ENCODE measurements at regions not wholly inside any gene's neighbourhood (a gene's known extent, or its start where the extent isn't known, plus 50 kb on each side); places are given as distances from the start of the nearest gene placed in this dataset.

GRCh38 chr2:155026651-155027174 lies 328.2 kb downstream of the KCNJ3 start:
- DNase-seq (ENCODE audit: low spot score), result no peak
- no peaks in the 10 kb centered on the region for H3K36me3 Mint-ChIP-seq (ENCODE audit: low read depth)
- H3K27ac Mint-ChIP-seq, result no peak overlapping the region
- no peaks in the 10 kb centered on the region for H3K4me1 Mint-ChIP-seq (ENCODE audit: low read depth)
- H3K4me3 Mint-ChIP-seq (ENCODE audit: low read depth), result no peak overlapping the region
- intact Hi-C loops (cut with micrococcal nuclease), result no loop called here
- no peaks in the 10 kb centered on the region for H3K27me3 Mint-ChIP-seq (ENCODE audit: low read depth)
- H3K9me3 Mint-ChIP-seq, result peaks cover 3% of the 10 kb centered on the region

GRCh38 chr2:155023674-155024073 lies 325.2 kb downstream of the KCNJ3 start:
- no peaks in the 10 kb centered on the region for H3K36me3 Mint-ChIP-seq (ENCODE audit: low read depth)
- H3K27me3 Mint-ChIP-seq (ENCODE audit: low read depth), result no peaks in the 10 kb centered on the region
- peaks cover 2% of the 10 kb centered on the region for H3K9me3 Mint-ChIP-seq
- DNase-seq (ENCODE audit: low spot score), result no peak
- no peak overlapping the region for H3K4me3 Mint-ChIP-seq (ENCODE audit: low read depth)
- no peaks in the 10 kb centered on the region for H3K4me1 Mint-ChIP-seq (ENCODE audit: low read depth)
- H3K27ac Mint-ChIP-seq, result no peak overlapping the region
- intact Hi-C loops (cut with micrococcal nuclease), result no loop called here

GRCh38 chr2:155022531-155022930 lies 324.0 kb downstream of the KCNJ3 start:
- H3K27me3 Mint-ChIP-seq (ENCODE audit: low read depth), result no peaks in the 10 kb centered on the region
- no peak for DNase-seq (ENCODE audit: low spot score)
- no peak overlapping the region for H3K27ac Mint-ChIP-seq
- H3K4me1 Mint-ChIP-seq (ENCODE audit: low read depth), result no peaks in the 10 kb centered on the region
- intact Hi-C loops (cut with micrococcal nuclease), result no loop called here
- no peaks in the 10 kb centered on the region for H3K36me3 Mint-ChIP-seq (ENCODE audit: low read depth)
- H3K4me3 Mint-ChIP-seq (ENCODE audit: low read depth), result no peak overlapping the region
- no peaks in the 10 kb centered on the region for H3K9me3 Mint-ChIP-seq

- Mint-ChIP-seq H3K4me1 (ENCODE audit: low read depth) (no peaks in the 10 kb centered on the region), H3K27me3 (ENCODE audit: low read depth) (no peaks in the 10 kb centered on the region), H3K9me3 (no peaks in the 10 kb centered on the region), H3K27ac (no peak overlapping the region), H3K4me3 (ENCODE audit: low read depth) (no peak overlapping the region), H3K36me3 (ENCODE audit: low read depth) (no peaks in the 10 kb centered on the region)
- no peak for DNase-seq (ENCODE audit: low spot score)
- intact Hi-C loops (cut with micrococcal nuclease), result no loop called here
These were observed 323.1 kb downstream of the KCNJ3 start for GRCh38 chr2:155021618-155022017.

GRCh38 chr2:155020246-155020645 lies 321.8 kb downstream of the KCNJ3 start:
- Mint-ChIP-seq H3K27me3 (ENCODE audit: low read depth) (no peaks in the 10 kb centered on the region), H3K9me3 (no peaks in the 10 kb centered on the region), H3K27ac (no peak overlapping the region), H3K4me1 (ENCODE audit: low read depth) (no peaks in the 10 kb centered on the region), H3K36me3 (ENCODE audit: low read depth) (no peaks in the 10 kb centered on the region), H3K4me3 (ENCODE audit: low read depth) (no peak overlapping the region)
- intact Hi-C loops (cut with micrococcal nuclease), result no loop called here
- DNase-seq (ENCODE audit: low spot score), result no peak

GRCh38 chr2:155010925-155011324 lies 312.4 kb downstream of the KCNJ3 start:
- no peak overlapping the region for H3K4me3 Mint-ChIP-seq (ENCODE audit: low read depth)
- no peaks in the 10 kb centered on the region for H3K9me3 Mint-ChIP-seq
- no peaks in the 10 kb centered on the region for H3K36me3 Mint-ChIP-seq (ENCODE audit: low read depth)
- no peak for DNase-seq (ENCODE audit: low spot score)
- intact Hi-C loops (cut with micrococcal nuclease), result no loop called here
- H3K4me1 Mint-ChIP-seq (ENCODE audit: low read depth), result no peaks in the 10 kb centered on the region
- H3K27ac Mint-ChIP-seq, result no peak overlapping the region
- H3K27me3 Mint-ChIP-seq (ENCODE audit: low read depth), result no peaks in the 10 kb centered on the region

- no peaks in the 10 kb centered on the region for H3K4me1 Mint-ChIP-seq (ENCODE audit: low read depth)
- no peaks in the 10 kb centered on the region for H3K9me3 Mint-ChIP-seq
- H3K27me3 Mint-ChIP-seq (ENCODE audit: low read depth), result no peaks in the 10 kb centered on the region
- H3K27ac Mint-ChIP-seq, result no peak overlapping the region
- intact Hi-C loops (cut with micrococcal nuclease), result no loop called here
- H3K36me3 Mint-ChIP-seq (ENCODE audit: low read depth), result no peaks in the 10 kb centered on the region
- H3K4me3 Mint-ChIP-seq (ENCODE audit: low read depth), result no peak overlapping the region
- DNase-seq (ENCODE audit: low spot score), result no peak
These were observed 296.9 kb downstream of the KCNJ3 start for GRCh38 chr2:154995361-154995760.

GRCh38 chr2:154992826-154993225 lies 294.3 kb downstream of the KCNJ3 start:
- H3K4me1 Mint-ChIP-seq (ENCODE audit: low read depth), result no peaks in the 10 kb centered on the region
- no peaks in the 10 kb centered on the region for H3K9me3 Mint-ChIP-seq
- no peak overlapping the region for H3K27ac Mint-ChIP-seq
- no peak for DNase-seq (ENCODE audit: low spot score)
- H3K27me3 Mint-ChIP-seq (ENCODE audit: low read depth), result no peaks in the 10 kb centered on the region
- H3K36me3 Mint-ChIP-seq (ENCODE audit: low read depth), result no peaks in the 10 kb centered on the region
- intact Hi-C loops (cut with micrococcal nuclease), result no loop called here
- no peak overlapping the region for H3K4me3 Mint-ChIP-seq (ENCODE audit: low read depth)

GRCh38 chr2:154978710-154979109 lies 280.2 kb downstream of the KCNJ3 start:
- H3K9me3 Mint-ChIP-seq, result peaks cover 8% of the 10 kb centered on the region
- DNase-seq (ENCODE audit: low spot score), result no peak
- no peaks in the 10 kb centered on the region for H3K27me3 Mint-ChIP-seq (ENCODE audit: low read depth)
- no peaks in the 10 kb centered on the region for H3K36me3 Mint-ChIP-seq (ENCODE audit: low read depth)
- no peak overlapping the region for H3K4me3 Mint-ChIP-seq (ENCODE audit: low read depth)
- no peaks in the 10 kb centered on the region for H3K4me1 Mint-ChIP-seq (ENCODE audit: low read depth)
- intact Hi-C loops (cut with micrococcal nuclease), result no loop called here
- no peak overlapping the region for H3K27ac Mint-ChIP-seq

GRCh38 chr2:154978244-154978643 lies 279.7 kb downstream of the KCNJ3 start:
- no peaks in the 10 kb centered on the region for H3K36me3 Mint-ChIP-seq (ENCODE audit: low read depth)
- peaks cover 8% of the 10 kb centered on the region for H3K9me3 Mint-ChIP-seq
- H3K27ac Mint-ChIP-seq, result no peak overlapping the region
- intact Hi-C loops (cut with micrococcal nuclease), result no loop called here
- no peak for DNase-seq (ENCODE audit: low spot score)
- H3K4me3 Mint-ChIP-seq (ENCODE audit: low read depth), result no peak overlapping the region
- H3K4me1 Mint-ChIP-seq (ENCODE audit: low read depth), result no peaks in the 10 kb centered on the region
- H3K27me3 Mint-ChIP-seq (ENCODE audit: low read depth), result no peaks in the 10 kb centered on the region

GRCh38 chr2:154974041-154974440 lies 275.5 kb downstream of the KCNJ3 start:
- peaks cover 4% of the 10 kb centered on the region for H3K9me3 Mint-ChIP-seq
- intact Hi-C loops (cut with micrococcal nuclease), result no loop called here
- no peaks in the 10 kb centered on the region for H3K27me3 Mint-ChIP-seq (ENCODE audit: low read depth)
- DNase-seq (ENCODE audit: low spot score), result no peak
- H3K4me1 Mint-ChIP-seq (ENCODE audit: low read depth), result no peaks in the 10 kb centered on the region
- H3K27ac Mint-ChIP-seq, result no peak overlapping the region
- no peaks in the 10 kb centered on the region for H3K36me3 Mint-ChIP-seq (ENCODE audit: low read depth)
- no peak overlapping the region for H3K4me3 Mint-ChIP-seq (ENCODE audit: low read depth)

GRCh38 chr2:154963511-154963910 lies 265.0 kb downstream of the KCNJ3 start:
- Mint-ChIP-seq H3K27me3 (ENCODE audit: low read depth) (no peaks in the 10 kb centered on the region), H3K27ac (no peak overlapping the region), H3K9me3 (peaks cover 4% of the 10 kb centered on the region), H3K4me3 (ENCODE audit: low read depth) (no peak overlapping the region), H3K4me1 (ENCODE audit: low read depth) (no peaks in the 10 kb centered on the region), H3K36me3 (ENCODE audit: low read depth) (no peaks in the 10 kb centered on the region)
- intact Hi-C loops (cut with micrococcal nuclease), result no loop called here
- DNase-seq (ENCODE audit: low spot score), result no peak

- Mint-ChIP-seq H3K36me3 (ENCODE audit: low read depth) (no peaks in the 10 kb centered on the region), H3K4me1 (ENCODE audit: low read depth) (no peaks in the 10 kb centered on the region), H3K27ac (no peak overlapping the region), H3K9me3 (peaks cover 8% of the 10 kb centered on the region), H3K4me3 (ENCODE audit: low read depth) (no peak overlapping the region), H3K27me3 (ENCODE audit: low read depth) (no peaks in the 10 kb centered on the region)
- DNase-seq (ENCODE audit: low spot score), result no peak
- intact Hi-C loops (cut with micrococcal nuclease), result no loop called here
These were observed 263.2 kb downstream of the KCNJ3 start for GRCh38 chr2:154961676-154962075.
